GM21619 (cell line): ENCODE measurements at regions not wholly inside any gene's neighbourhood (a gene's known extent, or its start where the extent isn't known, plus 50 kb on each side); places are given as distances from the start of the nearest gene placed in this dataset.
A peak's percentile ranks its signal among the peaks of the same experiment; 100 is the strongest.

Experiments used
- ATAC-seq: cut with Tn5 transposase; IDR thresholded peaks from one replicate; pipeline ENCODE4 v1.9.1; 2021; ENCODE audit not compliant: unreplicated experiment

- ATAC-seq = no peak
These were observed 265.1 kb upstream of the PRDM1 start for GRCh38 chr6:105821027-105821426.

GRCh38 chr6:105819745-105820144, 266.4 kb upstream of the PRDM1 start:
- ATAC-seq = no peak

GRCh38 chr6:105818505-105818904, 267.6 kb upstream of the PRDM1 start:
- ATAC-seq = no peak

GRCh38 chr6:105817961-105818360, 268.2 kb upstream of the PRDM1 start:
- no peak for ATAC-seq

GRCh38 chr6:105817370-105817769, 268.8 kb upstream of the PRDM1 start:
- no peak for ATAC-seq

- no peak for ATAC-seq
These were observed 269.3 kb upstream of the PRDM1 start for GRCh38 chr6:105816847-105817246.

- ATAC-seq = no peak
These were observed 270.2 kb upstream of the PRDM1 start for GRCh38 chr6:105815661-105816555.

GRCh38 chr6:105814745-105815536, 271.2 kb upstream of the PRDM1 start:
- no peak for ATAC-seq

GRCh38 chr6:105810922-105811482, 275.1 kb upstream of the PRDM1 start:
- no peak for ATAC-seq

- ATAC-seq = peak; percentile 79
These were observed 275.8 kb upstream of the PRDM1 start for GRCh38 chr6:105810105-105810921.

- ATAC-seq = no peak
These were observed 277.6 kb upstream of the PRDM1 start for GRCh38 chr6:105808571-105808970.

GRCh38 chr6:105807905-105808304, 278.2 kb upstream of the PRDM1 start:
- no peak for ATAC-seq

GRCh38 chr6:105806486-105806920, 279.6 kb upstream of the PRDM1 start:
- no peak for ATAC-seq

GRCh38 chr6:105805501-105806023, 280.6 kb upstream of the PRDM1 start:
- ATAC-seq = no peak

- no peak for ATAC-seq
These were observed 281.7 kb upstream of the PRDM1 start for GRCh38 chr6:105804424-105804823.

- no peak for ATAC-seq
These were observed 282.1 kb upstream of the PRDM1 start for GRCh38 chr6:105804000-105804399.

GRCh38 chr6:105803442-105803841, 282.7 kb upstream of the PRDM1 start:
- ATAC-seq = no peak

- ATAC-seq = no peak
These were observed 283.4 kb upstream of the PRDM1 start for GRCh38 chr6:105802703-105803102.

- no peak for ATAC-seq
These were observed 285.3 kb upstream of the PRDM1 start for GRCh38 chr6:105800871-105801270.

- ATAC-seq = no peak
These were observed 285.7 kb upstream of the PRDM1 start for GRCh38 chr6:105800398-105800797.

GRCh38 chr6:105799056-105799455, 287.1 kb upstream of the PRDM1 start:
- ATAC-seq = no peak
